ENCODE measurements at regions not wholly inside any gene's neighbourhood (a gene's known extent, or its start where the extent isn't known, plus 50 kb on each side); places are given as distances from the start of the nearest gene placed in this dataset.
"Not testable (repeated sequence)": the region's sequence is repeated elsewhere in the genome, so short reads cannot be mapped to it uniquely, and the experiment has no call there.

DNA sequence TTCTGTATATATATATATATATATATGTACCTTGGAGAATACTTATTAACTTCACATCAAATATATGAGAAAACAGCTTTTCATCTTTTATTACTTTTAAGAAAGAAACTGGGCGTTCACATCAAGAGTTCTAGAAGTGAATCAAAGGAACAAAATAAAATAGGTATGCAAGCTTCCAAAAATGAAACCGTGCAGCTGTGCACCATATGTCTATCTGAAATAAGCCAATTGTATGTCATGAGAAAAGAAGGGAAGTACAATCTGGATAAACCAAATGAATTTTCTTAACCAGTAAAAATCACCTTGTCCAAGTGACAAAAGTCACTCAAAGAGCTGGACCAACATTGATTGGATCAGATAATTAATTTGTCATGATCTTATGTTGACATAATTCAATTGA lies 405.4 kb upstream of the TECRL start:
- no peak for DNase-seq

DNA sequence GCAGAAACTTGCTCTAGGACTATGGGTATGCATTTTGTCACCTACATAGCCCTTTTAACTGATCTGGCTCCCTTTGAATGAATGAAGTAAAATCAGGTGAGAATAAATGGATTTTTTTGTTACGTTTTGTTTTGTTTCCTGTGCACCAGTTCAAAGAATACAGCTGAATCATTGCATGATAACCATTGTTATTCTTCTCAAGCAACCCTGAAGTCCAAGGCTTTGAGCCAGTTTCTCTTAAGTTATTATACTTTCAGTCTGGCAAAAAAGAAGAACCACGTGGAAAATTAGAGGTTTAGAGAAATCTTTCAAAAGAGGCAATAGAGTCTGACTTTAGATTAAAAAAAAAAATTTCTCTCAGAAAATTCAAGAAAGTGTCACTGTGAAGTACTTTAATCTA lies 398.6 kb upstream of the TECRL start:
- no peak for DNase-seq

DNA sequence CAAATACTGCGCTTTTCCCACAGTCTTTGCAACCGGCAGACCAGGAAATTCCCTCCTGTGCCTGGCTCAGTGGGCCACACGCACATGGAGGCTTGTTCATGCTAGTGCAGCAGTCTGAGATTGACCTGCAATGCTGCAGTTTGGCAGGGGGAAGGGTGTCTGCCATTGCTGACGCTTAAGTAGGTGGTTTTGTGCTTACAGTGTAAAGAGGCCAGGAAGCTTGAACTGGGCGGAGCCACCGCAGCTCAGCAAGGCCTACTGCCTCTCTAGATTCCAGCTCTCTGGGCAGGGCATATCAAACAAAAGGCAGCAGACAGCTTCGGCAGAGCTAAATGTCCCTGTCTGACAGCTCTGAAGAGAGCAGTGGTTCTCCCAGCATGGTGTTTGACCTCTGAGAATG lies 390.5 kb upstream of the TECRL start:
- no peak for DNase-seq

DNA sequence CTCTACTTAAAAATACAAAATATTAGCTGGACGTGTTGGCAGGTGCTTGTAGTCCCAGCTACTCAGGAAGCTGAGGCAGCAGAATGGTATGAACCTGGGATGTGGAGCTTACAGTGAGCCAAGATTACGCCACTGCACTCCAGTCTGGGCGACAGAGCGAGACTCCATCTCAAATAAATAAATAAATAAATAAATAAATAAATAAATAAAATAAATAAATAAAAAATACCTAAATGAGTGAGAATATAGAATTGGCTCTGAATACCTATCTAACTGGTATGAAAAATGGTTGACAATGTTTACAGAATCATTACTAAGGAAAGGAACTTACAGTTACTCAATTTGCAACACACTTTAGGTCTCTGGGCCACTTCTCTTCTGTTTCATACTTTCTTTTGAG lies 389.6 kb upstream of the TECRL start:
- not testable (repeated sequence) for DNase-seq

DNA sequence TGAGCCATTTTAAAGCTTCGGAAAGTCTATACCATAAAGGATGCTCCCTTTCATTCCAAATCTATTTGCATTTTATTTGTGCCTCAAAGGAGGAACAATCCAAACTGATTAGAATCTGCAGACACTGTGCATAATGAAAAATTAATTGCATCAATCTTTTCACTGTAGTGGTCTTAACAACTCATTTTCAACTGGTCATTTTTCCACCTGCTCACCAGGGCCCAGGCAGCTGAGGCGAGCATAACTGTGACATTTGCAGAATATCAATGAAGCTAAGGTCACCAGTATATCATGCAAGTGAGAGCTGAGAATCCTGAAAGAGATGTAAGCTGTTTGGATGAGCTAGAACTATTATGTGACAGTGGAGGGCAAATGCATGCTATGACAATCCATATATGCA lies 387.3 kb upstream of the TECRL start:
- DNase-seq = no peak

DNA sequence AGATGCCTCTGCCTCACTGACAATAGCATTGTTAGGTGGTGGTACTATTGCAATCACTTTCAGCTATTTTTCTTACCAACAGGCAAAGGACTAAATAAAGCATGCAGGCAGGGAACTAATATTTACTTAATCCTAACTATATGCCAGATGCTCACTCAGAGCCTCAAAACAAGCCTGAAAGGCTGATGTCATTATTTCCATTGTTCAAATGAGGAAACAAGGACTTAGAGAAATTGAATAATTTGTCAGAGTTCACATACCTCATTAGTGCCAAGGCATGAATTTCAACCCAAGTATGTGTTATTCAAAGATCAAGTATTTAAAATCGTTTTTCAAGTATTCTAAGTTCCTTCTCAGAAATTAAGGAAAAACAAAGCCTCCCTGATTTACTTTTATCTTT lies 374.9 kb upstream of the TECRL start:
- DNase-seq = no peak

DNA sequence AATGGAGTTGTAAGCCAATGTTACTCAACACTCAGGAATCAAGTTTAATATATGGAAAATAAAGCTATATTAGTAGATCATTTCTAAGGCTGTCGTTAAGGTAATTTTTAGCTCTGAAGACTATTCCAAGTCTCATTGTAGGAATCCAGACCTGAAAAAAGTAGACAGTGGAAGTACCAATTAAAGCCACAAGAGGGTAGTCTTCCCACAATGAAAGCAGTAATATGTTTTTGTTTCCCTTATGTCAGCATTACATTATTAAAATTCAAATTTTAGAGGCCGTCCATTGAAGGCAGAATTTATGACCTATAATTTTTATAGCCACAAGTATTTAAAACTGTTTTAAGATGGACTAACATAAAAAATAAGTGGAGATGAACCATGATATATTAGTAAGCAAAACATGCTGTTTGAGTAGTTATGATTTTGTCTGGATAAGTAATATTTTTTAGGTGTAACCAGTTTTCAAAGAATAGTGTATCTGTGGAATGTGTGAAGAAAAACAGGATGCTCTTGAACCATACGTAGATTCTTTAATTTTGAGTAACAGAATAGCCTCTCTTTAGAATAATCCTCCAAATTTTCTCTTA lies 372.6 kb upstream of the TECRL start:
- DNase-seq = peak; percentile 3

DNA sequence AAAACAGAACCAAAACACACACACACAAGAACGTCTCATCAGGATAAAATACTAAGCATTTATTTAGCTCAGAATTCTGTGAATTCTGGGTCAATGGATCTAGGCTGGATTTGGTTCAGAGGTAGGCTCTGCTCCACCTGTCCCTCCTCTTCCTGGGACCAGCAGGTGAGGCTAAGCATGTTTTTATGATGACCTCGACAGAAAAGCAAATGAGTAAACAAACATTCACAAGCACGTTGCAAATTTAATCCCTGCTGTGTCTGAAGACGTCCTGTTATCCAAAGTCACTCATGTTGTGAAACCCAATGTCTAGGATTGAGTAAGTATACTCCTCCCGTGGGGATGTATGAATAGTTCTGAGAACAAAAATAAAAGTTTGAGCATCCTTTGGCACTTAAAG lies 371.4 kb upstream of the TECRL start:
- DNase-seq = no peak

DNA sequence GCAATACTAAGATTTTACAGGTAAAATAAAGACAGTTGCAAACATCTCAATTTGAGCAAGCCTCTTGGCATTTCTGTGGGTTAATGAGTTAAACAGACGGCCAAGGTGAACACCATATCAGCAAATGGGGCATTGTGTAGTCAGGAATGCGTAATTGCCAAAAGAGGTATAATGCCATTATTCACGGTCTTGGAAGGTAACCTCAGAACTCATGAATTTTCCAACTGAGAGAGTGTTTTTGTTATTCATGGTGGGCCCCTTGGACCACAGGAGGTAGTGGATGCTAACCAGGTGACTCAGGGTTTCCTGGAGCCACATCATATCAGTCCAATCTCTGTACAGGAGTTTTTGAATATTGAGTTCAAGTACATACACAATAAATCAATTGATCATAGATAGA lies 368.0 kb upstream of the TECRL start:
- DNase-seq = no peak

DNA sequence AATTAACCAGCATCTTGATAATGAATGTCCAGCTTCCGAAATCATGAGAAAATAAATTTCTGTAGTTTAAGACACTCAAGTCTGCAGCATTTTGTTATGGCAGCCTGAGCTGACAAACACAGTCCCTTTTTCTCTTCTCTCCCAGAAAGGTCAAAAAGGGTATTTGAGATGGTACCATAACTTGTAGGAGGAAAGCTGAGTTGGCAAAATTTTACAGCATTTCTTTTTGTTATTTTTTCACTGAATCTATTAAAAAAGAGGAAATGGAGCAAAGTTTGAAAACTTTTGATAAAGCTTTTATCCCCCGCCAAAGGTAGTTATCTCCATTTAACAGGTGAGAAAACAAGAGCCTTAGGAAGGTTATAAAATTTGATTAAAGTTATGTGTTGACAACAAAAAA lies 367.6 kb upstream of the TECRL start:
- no peak for DNase-seq

DNA sequence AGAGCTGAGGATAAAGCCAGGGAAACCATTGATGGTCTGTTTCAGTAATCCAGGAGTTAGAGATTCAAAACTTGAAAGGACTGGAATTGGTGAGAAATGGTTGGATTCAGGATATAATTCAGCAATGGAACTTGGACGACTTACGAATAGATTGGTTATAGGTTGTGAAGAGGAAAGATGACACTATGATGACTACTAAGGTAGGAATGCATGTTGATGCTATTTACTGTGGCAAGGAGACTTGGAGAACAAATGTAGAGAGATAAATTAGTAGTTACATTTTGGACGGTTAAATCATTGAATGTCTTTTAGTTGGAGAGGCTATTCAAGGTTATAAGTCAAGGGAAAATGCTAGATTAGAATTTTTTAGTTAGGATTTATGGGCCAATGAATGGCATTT lies 365.4 kb upstream of the TECRL start:
- DNase-seq = no peak

DNA sequence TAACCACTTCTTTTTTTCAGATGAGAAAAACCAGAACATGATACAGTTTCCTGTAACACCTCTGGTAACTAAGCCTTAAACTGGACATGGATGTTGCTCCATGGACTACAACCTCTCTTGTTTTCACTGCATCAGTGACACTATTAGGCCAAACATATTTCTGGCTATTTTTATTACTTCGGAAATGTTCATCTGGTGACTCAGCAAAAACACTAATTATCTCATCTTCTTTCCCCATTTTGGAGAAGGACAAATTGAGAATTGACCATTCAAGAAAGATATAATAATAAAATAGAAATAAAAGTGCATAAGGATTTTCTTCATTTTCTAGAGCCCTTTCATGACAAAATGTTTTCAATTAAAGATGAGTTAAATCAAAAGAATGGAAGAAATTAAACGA lies 361.9 kb upstream of the TECRL start:
- DNase-seq = no peak

DNA sequence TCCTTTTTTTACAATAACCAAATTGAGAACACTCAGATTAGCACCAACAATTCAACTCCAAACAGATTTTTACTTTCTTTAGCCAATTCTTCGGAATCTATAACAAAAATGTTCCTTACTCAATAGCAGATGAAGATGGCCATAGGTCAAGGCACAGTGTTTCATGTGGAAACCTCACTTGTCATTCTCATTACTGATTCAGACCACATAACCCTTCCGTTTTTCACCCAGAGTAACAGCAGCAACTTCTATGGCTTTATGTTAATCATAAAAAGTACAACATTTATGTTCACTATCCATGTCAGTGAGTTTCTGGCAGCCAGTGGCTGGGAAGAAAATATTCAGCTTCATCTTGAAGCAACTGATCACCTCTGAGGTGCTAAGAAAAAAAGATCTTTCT lies 358.3 kb upstream of the TECRL start:
- DNase-seq = no peak

DNA sequence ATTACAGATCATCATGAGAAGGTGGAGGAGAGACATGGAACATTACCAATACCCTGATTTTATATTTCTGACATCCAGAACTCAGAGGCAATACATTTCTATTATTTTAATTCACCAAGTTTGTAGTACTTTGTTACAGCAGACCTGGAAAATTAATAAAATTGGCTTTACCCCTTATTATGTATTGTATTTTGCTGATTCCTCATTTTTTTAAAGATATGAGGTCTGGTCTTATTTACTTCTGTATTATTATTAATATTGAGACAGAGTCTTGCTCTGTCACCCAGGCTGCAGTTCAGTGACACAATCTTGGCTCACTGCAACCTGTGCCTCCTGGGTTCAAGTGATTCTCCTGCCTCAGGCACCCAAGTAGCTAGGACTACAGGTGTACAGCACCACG lies 357.3 kb upstream of the TECRL start:
- no peak for DNase-seq

DNA sequence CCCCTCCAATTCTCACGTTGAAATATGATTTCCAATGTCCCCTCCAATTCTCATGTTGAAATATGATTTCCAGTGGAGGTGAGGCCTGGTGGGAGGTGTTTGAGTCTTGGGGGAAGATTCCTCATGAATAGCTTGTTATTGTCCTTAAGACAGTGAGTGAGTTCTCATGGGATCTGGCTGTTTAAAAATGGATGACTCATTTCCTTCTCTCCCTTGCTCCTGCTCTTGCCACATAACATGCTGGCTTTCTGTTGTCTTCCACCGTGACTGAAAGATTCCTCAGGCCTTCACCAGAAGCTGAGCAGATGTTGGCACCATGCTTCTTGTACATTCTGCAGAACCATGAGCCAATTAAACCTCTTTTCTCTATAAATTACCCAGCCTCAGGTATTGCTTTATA lies 346.8 kb upstream of the TECRL start:
- no peak for DNase-seq

DNA sequence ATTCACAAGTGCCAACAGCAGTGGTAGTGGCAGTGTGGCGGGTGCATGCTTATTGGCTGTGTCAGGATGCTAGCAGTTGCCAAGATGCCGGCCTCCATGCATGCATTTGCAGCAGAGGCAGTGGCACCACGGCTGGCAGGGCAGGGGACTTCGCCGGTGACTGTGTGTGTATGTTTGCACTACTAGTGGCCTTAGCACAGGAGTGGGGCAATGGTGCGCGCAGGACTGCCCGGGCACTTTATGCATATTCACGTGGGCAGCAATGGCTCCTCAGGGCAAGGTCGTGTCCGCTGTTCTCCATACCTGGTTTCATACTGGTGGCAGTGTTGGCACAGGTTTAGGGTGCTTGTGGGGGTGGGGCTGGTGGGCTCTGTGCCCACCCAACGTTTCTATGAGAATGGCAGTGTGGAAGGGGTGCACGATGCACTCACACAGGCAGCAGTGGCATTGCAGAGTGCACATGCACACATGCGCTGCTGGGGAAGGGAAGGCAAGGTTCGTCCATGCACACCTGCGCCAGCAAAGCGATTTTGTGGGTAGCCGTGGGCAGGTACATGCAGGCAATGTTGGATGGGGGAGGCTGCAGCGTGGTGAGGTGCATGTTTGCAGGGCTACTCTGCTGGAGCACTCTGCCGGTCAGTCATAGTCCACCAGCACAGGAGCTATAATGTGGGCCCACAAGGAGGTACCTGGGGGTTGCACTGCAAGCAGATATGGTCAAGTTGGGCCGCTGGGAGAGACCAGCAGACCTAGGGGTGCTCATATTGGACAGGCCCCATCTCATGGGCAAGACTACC lies 338.9 kb upstream of the TECRL start:
- no peak for DNase-seq

DNA sequence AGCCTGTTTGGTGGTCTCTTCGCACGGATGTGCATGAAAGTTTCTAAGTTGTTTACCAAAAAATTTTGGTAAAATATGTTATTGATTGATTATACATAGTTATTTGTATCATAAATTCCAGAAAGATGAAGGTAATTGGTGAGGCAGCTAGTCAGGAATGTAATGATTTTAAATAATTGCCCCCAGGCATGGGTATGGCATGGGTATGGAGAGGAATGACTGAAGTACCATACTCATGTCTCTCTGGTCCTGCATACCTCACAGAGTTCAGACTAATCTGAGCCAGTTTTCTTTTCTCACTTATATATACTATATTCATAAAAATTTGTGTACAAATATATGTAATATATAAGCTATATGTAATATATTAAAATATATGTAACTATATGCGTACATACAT lies 329.0 kb upstream of the TECRL start:
- DNase-seq = no peak

DNA sequence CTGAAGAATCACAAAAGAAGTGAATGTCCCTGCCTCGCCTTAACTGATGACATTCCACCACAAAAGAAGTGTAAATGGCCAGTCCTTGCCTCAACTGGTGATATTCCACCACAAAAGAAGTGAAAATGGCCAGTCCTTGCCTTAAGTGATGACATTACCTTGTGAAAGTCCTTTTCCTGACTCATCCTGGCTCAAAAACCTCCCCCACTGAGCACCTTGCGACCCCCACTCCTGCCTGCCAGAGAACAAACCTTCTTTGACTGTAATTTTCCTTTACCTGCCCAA lies 328.5 kb upstream of the TECRL start:
- not testable (repeated sequence) for DNase-seq

DNA sequence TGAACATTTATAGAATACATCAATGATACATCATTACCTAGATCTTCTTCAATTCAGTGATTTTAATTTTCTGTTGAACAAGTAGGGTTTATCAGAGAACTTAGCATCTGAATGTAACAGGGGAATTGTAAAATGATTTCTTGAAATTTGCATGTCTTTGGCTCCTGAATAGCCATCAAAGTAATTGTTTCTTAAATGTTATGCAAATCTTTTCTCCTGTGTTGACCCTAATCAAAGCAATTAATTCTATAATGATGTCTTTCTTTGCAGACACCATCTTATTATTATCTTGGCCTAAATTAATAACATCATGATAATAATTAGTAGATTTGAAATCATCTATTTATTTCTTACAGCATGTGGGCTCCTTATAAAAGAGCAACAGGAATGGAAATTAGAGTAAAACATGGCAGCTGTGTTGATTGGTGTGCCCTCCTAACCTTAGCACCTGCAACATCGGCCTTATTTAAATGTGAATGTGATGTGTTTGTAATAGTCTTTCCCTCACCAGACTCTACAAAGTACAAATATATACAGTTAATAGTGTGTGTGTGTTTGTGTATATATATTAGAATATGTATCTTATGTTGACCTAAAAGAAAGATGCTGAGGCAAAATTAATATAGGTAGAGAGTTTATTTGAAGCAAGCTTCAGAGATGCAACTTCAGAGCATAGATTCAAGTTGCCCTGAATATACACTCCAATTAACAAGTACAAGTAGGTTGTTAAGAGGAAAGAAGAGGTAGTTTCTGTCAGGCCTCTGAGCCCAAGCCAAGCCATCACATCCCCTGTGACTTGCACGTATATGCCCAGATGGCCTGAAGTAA lies 328.0 kb upstream of the TECRL start:
- DNase-seq = no peak

DNA sequence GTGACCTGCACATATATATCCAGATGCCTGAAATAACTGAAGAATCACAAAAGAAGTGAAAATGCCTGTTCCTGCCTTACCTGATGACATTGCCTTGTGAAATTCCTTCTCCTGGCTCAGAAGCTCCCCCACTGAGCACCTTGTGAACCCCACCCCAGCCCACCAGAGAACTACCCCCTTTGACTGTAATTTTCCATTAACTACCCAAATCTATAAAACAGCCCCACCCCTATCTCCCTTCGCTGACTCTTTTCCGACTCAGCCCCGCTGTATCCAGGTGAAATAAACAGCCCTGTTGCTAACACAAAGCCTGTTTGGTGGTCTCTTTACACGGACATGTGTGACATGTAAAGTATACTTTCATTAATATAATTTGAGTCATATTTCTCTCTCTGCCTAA lies 320.3 kb upstream of the TECRL start:
- no peak for DNase-seq

DNA sequence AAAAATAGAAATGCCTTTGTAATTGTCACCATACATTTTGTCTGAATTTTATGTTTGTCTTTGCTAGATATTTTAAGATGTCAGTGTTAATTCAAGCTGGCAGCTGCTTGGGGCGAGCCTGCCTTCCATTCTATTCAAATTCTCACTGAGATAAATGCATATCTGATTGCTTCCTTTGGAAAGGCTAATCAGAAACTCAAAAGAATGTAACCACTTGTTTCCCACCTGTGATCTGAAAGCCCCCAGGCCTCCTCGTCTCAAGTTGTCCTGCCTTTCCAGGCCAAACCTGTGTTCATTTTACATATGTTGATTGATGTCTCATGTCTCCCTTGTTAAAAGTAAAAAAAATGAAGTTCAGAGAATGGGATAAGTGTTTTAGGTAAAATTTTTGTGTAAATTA lies 318.7 kb upstream of the TECRL start:
- DNase-seq = no peak

DNA sequence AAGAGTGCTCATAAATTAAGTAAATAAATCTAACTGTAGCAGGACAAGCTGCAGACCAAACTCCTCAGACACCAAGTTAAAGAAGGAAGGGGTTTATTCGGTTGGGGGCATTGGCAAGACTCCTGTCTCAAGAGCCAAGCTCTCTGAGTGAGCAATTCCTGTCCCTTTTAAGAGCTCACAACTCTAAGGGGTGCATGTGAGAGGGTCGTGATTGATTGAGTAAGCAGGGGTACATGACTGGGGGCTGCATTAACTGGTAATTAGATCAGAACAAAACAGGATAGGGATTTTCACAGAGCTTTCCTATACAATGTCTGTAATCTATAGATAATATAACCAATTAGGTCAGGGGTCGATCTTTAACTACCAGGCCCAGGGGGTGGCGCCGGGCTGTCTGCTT lies 318.1 kb upstream of the TECRL start:
- DNase-seq = not testable (repeated sequence)

DNA sequence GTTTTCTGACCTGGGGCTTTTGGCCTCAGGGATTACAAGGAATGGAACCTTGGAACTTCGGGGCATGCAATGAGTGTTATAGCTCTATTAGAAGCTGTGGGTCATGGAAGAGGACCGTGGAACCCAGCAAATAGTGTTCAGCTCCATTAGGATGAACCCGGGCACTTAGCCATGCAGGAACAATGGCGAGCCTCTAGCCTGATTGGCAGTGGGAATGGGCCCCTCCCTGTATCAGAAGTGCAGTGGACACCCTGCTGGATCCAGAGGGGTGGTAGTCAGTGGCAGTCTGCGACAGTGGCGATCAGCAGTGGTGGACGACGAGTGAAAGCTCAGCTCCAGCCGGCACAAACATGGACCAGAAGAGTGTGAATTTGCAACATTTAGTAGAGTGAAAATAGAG lies 315.4 kb upstream of the TECRL start:
- no peak for DNase-seq

DNA sequence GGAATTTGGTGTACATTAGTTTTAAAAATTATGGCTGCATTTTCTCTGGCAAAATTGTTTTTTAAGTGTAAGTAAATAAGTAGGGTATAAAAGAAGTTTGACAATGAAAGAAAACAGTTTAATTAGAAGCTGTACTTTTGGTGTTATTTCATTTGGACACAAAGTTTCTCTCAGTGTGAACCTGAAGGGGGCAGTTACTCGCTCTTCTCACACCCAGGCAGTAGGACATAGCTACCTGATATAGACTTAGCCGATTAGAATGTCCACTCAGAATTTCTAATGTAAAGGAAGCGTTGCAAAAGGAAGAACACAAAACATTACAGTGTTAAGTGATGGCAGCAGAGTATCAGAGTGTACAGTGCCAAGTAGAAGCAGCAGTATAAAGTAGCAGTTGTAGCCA lies 311.9 kb upstream of the TECRL start:
- no peak for DNase-seq

DNA sequence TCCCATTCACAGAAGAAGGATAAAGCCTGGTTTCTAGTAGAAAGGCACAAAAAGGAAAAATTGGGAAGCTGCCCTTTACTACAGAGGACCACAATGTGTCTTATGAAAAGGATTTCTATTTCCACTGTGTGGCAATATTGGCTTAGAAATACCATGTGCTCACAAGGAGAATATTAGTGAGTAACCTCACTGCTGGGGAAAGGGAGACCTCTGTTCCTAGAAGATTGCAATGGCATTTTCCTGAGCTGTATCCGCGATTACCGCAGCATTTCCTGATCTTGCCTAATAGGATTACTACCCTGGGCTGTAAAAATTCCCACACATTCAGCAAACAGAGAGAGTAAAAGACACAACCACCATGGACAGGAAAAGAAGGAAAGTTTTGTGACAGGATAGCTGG lies 308.8 kb upstream of the TECRL start:
- no peak for DNase-seq
